SK-N-SH treated with all-trans-retinoic acid at 6 μM for 48 hours (cell line): ENCODE measurements at regions not wholly inside any gene's neighbourhood (a gene's known extent, or its start where the extent isn't known, plus 50 kb on each side); places are given as distances from the start of the nearest gene placed in this dataset.

Experiments used
- ATAC-seq: fragments of 200-7000 bp; cut with Tn5 transposase; 3 replicates; pipeline ENCODE4 v1.9.1; 2020; ENCODE audit warnings: mild to moderate bottlenecking, moderate library complexity
- ARNTL ChIP-seq: fragments of 450-650 bp; formaldehyde crosslinking; IDR thresholded peaks from 2 replicates; pipeline ENCODE4 v1.5.0; 2020; ENCODE audit warnings: low read depth, mild to moderate bottlenecking, moderate library complexity, borderline replicate concordance
- BACH2 ChIP-seq: fragments of 250-450 bp; sonication (Bioruptor Pico); IDR thresholded peaks from 2 replicates; pipeline ENCODE4 v1.9.0; 2021; ENCODE audit warnings: mild to moderate bottlenecking, borderline replicate concordance
- CSDC2 ChIP-seq: fragments of 250-450 bp; sonication (Bioruptor Pico); IDR thresholded peaks from 2 replicates; pipeline ENCODE4 v1.5.0; 2020; ENCODE audit warnings: mild to moderate bottlenecking, moderate library complexity
- ESRRG ChIP-seq: fragments of 250-450 bp; sonication (Bioruptor Pico); IDR thresholded peaks from 2 replicates; pipeline ENCODE4 v1.6.1; 2021; ENCODE audit warnings: mild to moderate bottlenecking
- GLIS3 ChIP-seq: fragments of 250-450 bp; sonication (Bioruptor Pico); IDR thresholded peaks from 2 replicates; pipeline ENCODE4 v1.5.0; 2020; ENCODE audit warnings: mild to moderate bottlenecking, moderate library complexity
- ISL1 ChIP-seq: fragments of 250-450 bp; sonication (Bioruptor Pico); IDR thresholded peaks from 2 replicates; pipeline ENCODE4 v2.1.2; 2022; ENCODE audit warnings: mild to moderate bottlenecking, moderate library complexity
- OSR1 ChIP-seq: fragments of 250-450 bp; sonication (Bioruptor Pico); IDR thresholded peaks from 2 replicates; pipeline ENCODE4 v1.8.0; 2022; ENCODE audit warnings: moderate library complexity, mild to moderate bottlenecking, inconsistent platforms
- POU6F1 ChIP-seq: fragments of 250-450 bp; sonication (Bioruptor Pico); IDR thresholded peaks from 2 replicates; pipeline ENCODE4 v1.8.0; 2021; ENCODE audit warnings: low read depth, mild to moderate bottlenecking, moderate library complexity, borderline replicate concordance
- RARB ChIP-seq: fragments of 250-450 bp; sonication (Bioruptor Pico); IDR thresholded peaks from 2 replicates; pipeline ENCODE4 v1.8.0; 2021; ENCODE audit warnings: mild to moderate bottlenecking, moderate library complexity
- SNAI2 ChIP-seq: fragments of 250-450 bp; sonication (Bioruptor Pico); IDR thresholded peaks from 2 replicates; pipeline ENCODE4 v1.5.0; 2020; ENCODE audit warnings: mild to moderate bottlenecking, moderate library complexity
- TCF4 ChIP-seq: fragments of 250-450 bp; sonication (Bioruptor Pico); IDR thresholded peaks from 2 replicates; pipeline ENCODE4 v1.8.0; 2021; ENCODE audit warnings: mild to moderate bottlenecking, moderate library complexity, borderline replicate concordance
- TOX ChIP-seq: fragments of 250-450 bp; sonication (Bioruptor Pico); IDR thresholded peaks from 2 replicates; pipeline ENCODE4 v1.8.0; 2021; ENCODE audit warnings: mild to moderate bottlenecking, moderate library complexity, borderline replicate concordance
- TSHZ2 ChIP-seq: fragments of 250-450 bp; sonication (Bioruptor Pico); IDR thresholded peaks from 2 replicates; pipeline ENCODE4 v1.5.0; 2020; ENCODE audit warnings: mild to moderate bottlenecking, moderate library complexity
- ZC3H10 ChIP-seq: fragments of 250-450 bp; sonication (Bioruptor Pico); IDR thresholded peaks from 2 replicates; pipeline ENCODE4 v1.5.1; 2021; ENCODE audit warnings: mild to moderate bottlenecking, moderate library complexity
- ZFP3 ChIP-seq: fragments of 250-450 bp; sonication (Bioruptor Pico); IDR thresholded peaks from 2 replicates; pipeline ENCODE4 v1.5.0; 2020; ENCODE audit warnings: mild to moderate bottlenecking, moderate library complexity
- ZFP30 ChIP-seq: fragments of 450-650 bp; formaldehyde crosslinking; IDR thresholded peaks from 2 replicates; pipeline ENCODE4 v1.5.0; 2022; ENCODE audit warnings: mild to moderate bottlenecking, moderate library complexity
- ZNF565 ChIP-seq: fragments of 450-650 bp; formaldehyde crosslinking; conservative IDR thresholded peaks from 2 replicates; pipeline ENCODE4 v1.5.0; 2020; ENCODE audit warnings: low read depth, mild to moderate bottlenecking, moderate library complexity
- ZNF70 ChIP-seq: fragments of 450-650 bp; formaldehyde crosslinking; IDR thresholded peaks from 2 replicates; pipeline ENCODE4 v1.5.0; 2020; ENCODE audit warnings: mild to moderate bottlenecking, moderate library complexity
- ZNF8 ChIP-seq: fragments of 450-650 bp; formaldehyde crosslinking; IDR thresholded peaks from 2 replicates; pipeline ENCODE4 v1.5.0; 2020; ENCODE audit warnings: mild to moderate bottlenecking, moderate library complexity

GRCh38 chr17:12605222-12605621 lies 60.5 kb upstream of the MYOCD start:
- ATAC-seq: no peak
- no peak for TF ChIP-seq OSR1 (CRISPR knock-in tag)
- no peak for TF ChIP-seq ZNF70
- no peak for TF ChIP-seq TSHZ2 (CRISPR knock-in tag)
- TF ChIP-seq ISL1: no peak
- TF ChIP-seq ZNF8 (CRISPR knock-in tag): no peak
- no peak for TF ChIP-seq ZFP30 (CRISPR knock-in tag)
- no peak for TF ChIP-seq RARB (CRISPR knock-in tag)
- TF ChIP-seq TOX: no peak
- no peak for TF ChIP-seq ESRRG (CRISPR knock-in tag)
- no peak for TF ChIP-seq ZC3H10 (CRISPR knock-in tag)
- TF ChIP-seq GLIS3 (CRISPR knock-in tag): no peak
- no peak for TF ChIP-seq BACH2 (CRISPR knock-in tag)
- TF ChIP-seq SNAI2 (CRISPR knock-in tag): no peak
- TF ChIP-seq ZFP3 (CRISPR knock-in tag): no peak
- TF ChIP-seq CSDC2 (CRISPR knock-in tag): no peak
- TF ChIP-seq TCF4: no peak

GRCh38 chr17:12613566-12613965 lies 52.1 kb upstream of the MYOCD start:
- TF ChIP-seq ARNTL (no peak), TCF4 (no peak), BACH2 (CRISPR knock-in tag) (no peak), ZNF565 (CRISPR knock-in tag) (no peak), OSR1 (CRISPR knock-in tag) (no peak), POU6F1 (CRISPR knock-in tag) (no peak), RARB (CRISPR knock-in tag) (no peak), ZNF70 (no peak)
- TF ChIP-seq, all 23 proteins: peak for 0
- ATAC-seq: no peak
